GM12874 (cell line): ENCODE measurements at regions not wholly inside any gene's neighbourhood (a gene's known extent, or its start where the extent isn't known, plus 50 kb on each side); places are given as distances from the start of the nearest gene placed in this dataset.

Source experiments
- CTCF ChIP-seq: IDR thresholded peaks from 2 replicates; pipeline ENCODE4 v1.5.1; 2011; ENCODE audit warnings: low read depth, mild to moderate bottlenecking, control low read depth, low read length, moderate library complexity; ENCODE audit not compliant: insufficient read depth

- no peak for TF ChIP-seq CTCF
Measured at GRCh38 chr10:128837478-128837877, 629.6 kb upstream of the MGMT start.

- TF ChIP-seq CTCF: no peak
Measured at GRCh38 chr10:128839134-128839533, 627.9 kb upstream of the MGMT start.

GRCh38 chr10:128839701-128840100 is 627.3 kb upstream of the MGMT start:
- no peak for TF ChIP-seq CTCF

GRCh38 chr10:128843972-128844371 is 623.1 kb upstream of the MGMT start:
- no peak for TF ChIP-seq CTCF

- no peak for TF ChIP-seq CTCF
Measured at GRCh38 chr10:128846927-128847326, 620.1 kb upstream of the MGMT start.

- no peak for TF ChIP-seq CTCF
Measured at GRCh38 chr10:128848810-128849209, 618.2 kb upstream of the MGMT start.

- TF ChIP-seq CTCF: no peak
Measured at GRCh38 chr10:128850647-128851046, 616.4 kb upstream of the MGMT start.

GRCh38 chr10:128851281-128851680 is 615.8 kb upstream of the MGMT start:
- TF ChIP-seq CTCF: no peak
